HepG2 (cell line): ENCODE measurements at regions not wholly inside any gene's neighbourhood (a gene's known extent, or its start where the extent isn't known, plus 50 kb on each side); places are given as distances from the start of the nearest gene placed in this dataset.

Source experiments
- ATAC-seq: fragments of 200-7000 bp; cut with Tn5 transposase; 3 replicates; pipeline ENCODE4 v1.9.1; 2020; ENCODE audit warnings: mild to moderate bottlenecking, moderate library complexity
- BruUV-seq: library from RNA; stranded (reverse); fragments of 400-500 nt; replicated peaks from 2 replicates; lab custom pipeline; 2021; lab: Mats Ljungman, UMichigan
- CTCF ChIA-PET: fragments of 300-600 bp; formaldehyde crosslinking; extraction: SDS; loops from one replicate; lab custom pipeline; 2021; ENCODE audit warnings: low total read pairs, inconsistent platforms, low intra/inter-chr PET ratio; lab: Yijun Ruan, JAX
- POLR2A ChIA-PET: fragments of 350-600 bp; sonication (Branson Sonifier 250); formaldehyde crosslinking; loops from one replicate; lab custom pipeline; 2020; ENCODE audit warnings: antibody characterized with exemption, inconsistent platforms; lab: Yijun Ruan, JAX
- DNase-seq: peaks from one replicate; pipeline ENCODE4 v3.0.0-alpha.2; 2015; ENCODE audit warnings: low spot score
- FAIRE-seq: peaks from 3 replicates; lab custom pipeline; 2011; peaks lifted over from hg19 to GRCh38; lab: Jason Lieb, UNC
- H2AFZ ChIP-seq: one replicate; pipeline ENCODE4 v1.6.1; 2011; ENCODE audit warnings: low read length, inconsistent platforms
- H3K27ac ChIP-seq: fragments of 300-600 bp; 3 replicates; pipeline ENCODE4 v1.8.0; 2011; ENCODE audit warnings: mixed run types, mild to moderate bottlenecking, mixed read lengths, low read length, inconsistent platforms; ENCODE audit not compliant: insufficient read depth; ENCODE audit errors: extremely low read length
- H3K27me3 ChIP-seq, 2 experiments: fragments of 200-600 bp in 1 of 2; 2 replicates in 1 of 2; 3 replicates in 1 of 2; pipeline versions ENCODE4 v1.6.0 to v1.8.0; 2011; ENCODE audit warnings: low read length in 2 of 2, mild to moderate bottlenecking in 2 of 2, moderate library complexity in 2 of 2, inconsistent platforms in 1 of 2; ENCODE audit not compliant: insufficient read depth in 2 of 2, control insufficient read depth in 1 of 2
- H3K36me3 ChIP-seq, 2 experiments: fragments of 200-600 bp in 1 of 2; replicated peaks in 1 of 2; 2 replicates in 1 of 2; 3 replicates in 1 of 2; pipeline versions ENCODE4 v1.5.1 to v1.8.0; 2011; ENCODE audit warnings: low read length in 2 of 2, inconsistent platforms in 1 of 2; ENCODE audit not compliant: insufficient read depth in 2 of 2, control insufficient read depth in 1 of 2
- H3K4me1 ChIP-seq: 2 replicates; pipeline ENCODE4 v1.5.1; 2012; ENCODE audit warnings: low read length, inconsistent platforms; ENCODE audit not compliant: insufficient read depth
- H3K4me2 ChIP-seq: 2 replicates; pipeline ENCODE4 v1.6.0; 2011; ENCODE audit warnings: low read depth, low read length, inconsistent platforms
- H3K4me3 ChIP-seq, 3 experiments: fragments of 200-600 bp in 1 of 3; sonication (generic), shearing (Covaris generic) in 1 of 3; replicated peaks in 1 of 3; 2 replicates each; pipeline ENCODE4 v1.5.1; 2011 to 2016; ENCODE audit warnings: low read length in 3 of 3, inconsistent platforms in 2 of 3, low read depth in 2 of 3, mild to moderate bottlenecking in 2 of 3, control low read depth in 1 of 3, mixed read lengths in 1 of 3; ENCODE audit not compliant: insufficient read depth in 1 of 3
- H3K79me2 ChIP-seq: one replicate; pipeline ENCODE4 v1.6.1; 2011; ENCODE audit warnings: low read length, inconsistent platforms; ENCODE audit not compliant: insufficient read depth
- H3K9ac ChIP-seq: 2 replicates; pipeline ENCODE4 v1.6.0; 2011; ENCODE audit warnings: mild to moderate bottlenecking, low read depth, low read length, inconsistent platforms; ENCODE audit not compliant: insufficient read depth
- H3K9me3 ChIP-seq: 2 replicates; pipeline ENCODE4 v1.5.1; 2012; ENCODE audit warnings: mild to moderate bottlenecking, low read length
- H4K20me1 ChIP-seq: 2 replicates; pipeline ENCODE4 v1.6.0; 2011; ENCODE audit warnings: inconsistent platforms, mild to moderate bottlenecking, low read length, moderate library complexity; ENCODE audit not compliant: insufficient read depth
- NR2F6 ChIP-seq, 2 experiments: IDR thresholded peaks; 2 replicates each; pipeline ENCODE4 v1.6.1; 2016; ENCODE audit warnings: antibody characterized with exemption in 1 of 2, mild to moderate bottlenecking in 1 of 2
- RAD21 ChIP-seq: fragments of 450-650 bp; formaldehyde crosslinking; IDR thresholded peaks from 2 replicates; pipeline ENCODE4 v1.5.0; 2020; ENCODE audit warnings: mild to moderate bottlenecking
- SMC3 ChIP-seq: IDR thresholded peaks from 2 replicates; pipeline ENCODE4 v1.6.1; 2011; ENCODE audit warnings: low read length, improper control_type of control experiment
- STAG1 ChIP-seq: sonication (generic); formaldehyde crosslinking; IDR thresholded peaks from 2 replicates; pipeline ENCODE4 v1.4.0; 2020; ENCODE audit warnings: missing genetic modification reagents
- ZNF788 ChIP-seq: sonication (generic); formaldehyde crosslinking; IDR thresholded peaks from 2 replicates; pipeline ENCODE4 v1.5.0; 2020; ENCODE audit warnings: mild to moderate bottlenecking, missing genetic modification reagents, borderline replicate concordance
- WGBS: methylation state at CpG from one replicate; pipeline ENCODE4 v1.1.6; 2017; ENCODE audit warnings: low lambda C conversion rate; 5-methylcytosine and 5-hydroxymethylcytosine counted together
- in situ Hi-C: cut with HindIII; loops from 2 replicates; pipeline ENCODE4 v1.10.0; 2017; ENCODE audit warnings: low pct_unique_long_range_greater_than_20kb; ENCODE audit not compliant: extremely low pct_ligation_motif_present
- intact Hi-C: fragments of 100-400 bp; cut with micrococcal nuclease; formaldehyde crosslinking; loops from one replicate; pipeline ENCODE4 v1.10.0; 2022; ENCODE audit not compliant: unreplicated experiment
- TF ChIP-seq, protein P1 (sequence below): sonication (generic); formaldehyde crosslinking; IDR thresholded peaks from 2 replicates; pipeline ENCODE4 v1.5.0; 2020; ENCODE audit warnings: mild to moderate bottlenecking, missing genetic modification reagents, moderate library complexity

DNA sequence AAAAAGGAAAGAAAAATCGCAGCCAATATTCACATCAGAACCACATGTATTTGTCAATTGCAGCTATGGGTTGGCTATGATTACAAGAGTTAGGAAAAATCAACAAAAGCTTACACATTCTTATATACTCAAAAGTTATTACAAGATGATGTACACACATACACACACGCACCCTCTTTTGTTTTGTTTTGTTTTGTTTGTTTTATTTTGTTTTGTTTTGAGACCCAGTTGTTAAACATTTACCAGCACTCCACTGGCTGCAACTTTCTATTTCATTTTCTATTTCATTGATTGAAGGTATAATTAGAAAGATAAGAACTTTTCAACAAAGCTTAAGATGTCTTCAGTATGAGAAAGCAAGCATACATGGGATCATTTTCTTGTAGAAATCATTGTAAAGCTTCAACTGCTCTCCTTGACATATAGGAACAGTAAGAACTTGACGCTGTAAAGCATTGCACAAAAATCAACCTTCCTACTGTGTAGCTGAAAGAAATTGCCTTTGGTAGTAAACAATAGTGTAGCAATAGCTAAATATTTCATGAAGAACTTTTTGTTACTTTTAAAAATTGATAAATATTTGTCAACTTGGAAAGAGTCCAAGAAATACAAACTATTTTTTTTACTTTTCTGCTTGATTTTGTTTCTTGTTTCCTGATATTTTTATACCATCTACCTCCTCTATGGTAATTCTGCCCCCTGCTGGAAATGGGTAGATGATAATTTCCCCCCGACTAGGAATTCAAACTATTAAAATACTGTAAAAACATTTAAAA lies 205.9 kb downstream of the MBL2 start:
- ChIA-PET POLR2A (interaction anchor here (1.0 kb wide), 1 partner anchor 259 kb away, joined by 5 read pairs; no protein-coding TSS in a partner anchor), CTCF (interaction anchor here (2.9 kb wide), 1 partner anchor 259 kb away, joined by 29 read pairs; no protein-coding TSS in a partner anchor)
- Histone ChIP-seq H3K9ac (no peak overlapping the region), H3K4me1 (no peaks in the 10 kb centered on the region), H3K79me2 (no peaks in the 10 kb centered on the region), H3K9me3 (no peaks in the 10 kb centered on the region), H2AFZ (no peak overlapping the region), H3K4me2 (no peak overlapping the region; the same call in 1 of the 2 replicates), H3K27ac (no peak overlapping the region), H4K20me1 (no peaks in the 10 kb centered on the region), H3K27me3 (no peaks in the 10 kb centered on the region), H3K36me3 (no peaks in the 10 kb centered on the region), H3K4me3 (no peak overlapping the region)
- BruUV-seq: no TSS peak
- FAIRE-seq (no peak), DNase-seq (peak; percentile 16), ATAC-seq (no peak)
- 49% methylated on average over 4 of the region's 4 CpGs for WGBS
- in situ Hi-C loops (loop anchor here (10.0 kb wide), 1 partner anchor 252 kb away; the partner anchor contains the start of gene DKK1), intact Hi-C loops (loop anchor here (1.0 to 5.0 kb wide), 2 partner anchors 79 to 258 kb away; no protein-coding TSS in a partner anchor)
- TF ChIP-seq SMC3: 0 out of 2 replicates have a peak, but pooled peaks have one; percentile 12
- peak; percentile 66 for TF ChIP-seq STAG1
- no peak for TF ChIP-seq ZNF788
- TF ChIP-seq, protein P1, sequence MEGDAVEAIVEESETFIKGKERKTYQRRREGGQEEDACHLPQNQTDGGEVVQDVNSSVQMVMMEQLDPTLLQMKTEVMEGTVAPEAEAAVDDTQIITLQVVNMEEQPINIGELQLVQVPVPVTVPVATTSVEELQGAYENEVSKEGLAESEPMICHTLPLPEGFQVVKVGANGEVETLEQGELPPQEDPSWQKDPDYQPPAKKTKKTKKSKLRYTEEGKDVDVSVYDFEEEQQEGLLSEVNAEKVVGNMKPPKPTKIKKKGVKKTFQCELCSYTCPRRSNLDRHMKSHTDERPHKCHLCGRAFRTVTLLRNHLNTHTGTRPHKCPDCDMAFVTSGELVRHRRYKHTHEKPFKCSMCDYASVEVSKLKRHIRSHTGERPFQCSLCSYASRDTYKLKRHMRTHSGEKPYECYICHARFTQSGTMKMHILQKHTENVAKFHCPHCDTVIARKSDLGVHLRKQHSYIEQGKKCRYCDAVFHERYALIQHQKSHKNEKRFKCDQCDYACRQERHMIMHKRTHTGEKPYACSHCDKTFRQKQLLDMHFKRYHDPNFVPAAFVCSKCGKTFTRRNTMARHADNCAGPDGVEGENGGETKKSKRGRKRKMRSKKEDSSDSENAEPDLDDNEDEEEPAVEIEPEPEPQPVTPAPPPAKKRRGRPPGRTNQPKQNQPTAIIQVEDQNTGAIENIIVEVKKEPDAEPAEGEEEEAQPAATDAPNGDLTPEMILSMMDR (CRISPR knock-in tag): peak; percentile 35; the same call in 1 of the 2 replicates
- 0 out of 2 replicates have a peak, but pooled peaks have one; percentile 29 for TF ChIP-seq RAD21 (CRISPR knock-in tag)
- TF ChIP-seq NR2F6 (IDR thresholded peaks at IDR 0.05): no peak
- no peak for TF ChIP-seq NR2F6 (CRISPR knock-in tag; IDR thresholded peaks at IDR 0.05)
